GM23248 (cell line): ENCODE measurements at regions not wholly inside any gene's neighbourhood (a gene's known extent, or its start where the extent isn't known, plus 50 kb on each side); places are given as distances from the start of the nearest gene placed in this dataset.

Source experiments
- DNase-seq: peaks from one replicate; pipeline ENCODE4 v3.0.0-alpha.2; 2015
- H2AFZ ChIP-seq: fragments of 200-600 bp; sonication (generic); 2 replicates; pipeline ENCODE4 v1.6.1; 2016; ENCODE audit warnings: antibody characterized with exemption
- H3F3A ChIP-seq: fragments of 200-600 bp; sonication (generic); 2 replicates; pipeline ENCODE4 v1.6.1; 2016; ENCODE audit warnings: mild to moderate bottlenecking, antibody characterized with exemption, mixed run types; ENCODE audit not compliant: insufficient read depth
- H3K27ac ChIP-seq: fragments of 200-600 bp; sonication (generic); 2 replicates; pipeline ENCODE4 v1.5.1; 2016; ENCODE audit warnings: mild to moderate bottlenecking
- H3K27me3 ChIP-seq: fragments of 200-600 bp; sonication (generic); replicated peaks from 2 replicates; pipeline ENCODE4 v1.6.1; 2016; ENCODE audit warnings: mild to moderate bottlenecking; ENCODE audit not compliant: insufficient read depth
- H3K36me3 ChIP-seq: fragments of 200-600 bp; sonication (generic); 2 replicates; pipeline ENCODE4 v1.6.1; 2016; ENCODE audit warnings: low read depth, mild to moderate bottlenecking
- H3K4me1 ChIP-seq: fragments of 200-600 bp; sonication (generic); 2 replicates; pipeline ENCODE4 v1.6.1; 2016; ENCODE audit warnings: mild to moderate bottlenecking; ENCODE audit not compliant: insufficient read depth
- H3K4me2 ChIP-seq: fragments of 200-600 bp; sonication (generic); one replicate; pipeline ENCODE4 v1.6.1; 2016; ENCODE audit warnings: mild to moderate bottlenecking; ENCODE audit not compliant: unreplicated experiment
- H3K4me3 ChIP-seq: fragments of 200-600 bp; sonication (generic); 2 replicates; pipeline ENCODE4 v1.5.1; 2016; ENCODE audit warnings: mild to moderate bottlenecking
- H3K79me2 ChIP-seq: fragments of 200-600 bp; sonication (generic); 2 replicates; pipeline ENCODE4 v1.6.1; 2016; ENCODE audit warnings: mild to moderate bottlenecking; ENCODE audit not compliant: insufficient read depth
- H3K9ac ChIP-seq: fragments of 200-600 bp; sonication (generic); 2 replicates; pipeline ENCODE4 v1.6.1; 2016; ENCODE audit warnings: mild to moderate bottlenecking
- H3K9me2 ChIP-seq: fragments of 200-600 bp; sonication (generic); 2 replicates; pipeline ENCODE4 v1.6.1; 2016; ENCODE audit warnings: mixed run types, mild to moderate bottlenecking, moderate library complexity; ENCODE audit not compliant: insufficient read depth
- H3K9me3 ChIP-seq: fragments of 200-600 bp; sonication (generic); one replicate; pipeline ENCODE4 v1.6.1; 2017; ENCODE audit warnings: low read depth
- H4K20me1 ChIP-seq: fragments of 200-600 bp; sonication (generic); 2 replicates; pipeline ENCODE4 v1.6.0; 2016; ENCODE audit not compliant: insufficient read depth
- EZH2 ChIP-seq: fragments of 200-600 bp; sonication (generic); IDR thresholded peaks from 2 replicates; pipeline ENCODE4 v1.6.1; 2018; ENCODE audit warnings: antibody characterized with exemption, mild to moderate bottlenecking; ENCODE audit not compliant: insufficient read depth, poor library complexity, severe bottlenecking
- EZH2phosphoT487 ChIP-seq: fragments of 200-600 bp; sonication (generic); IDR thresholded peaks from 2 replicates; pipeline ENCODE4 v1.6.1; 2018; ENCODE audit warnings: antibody characterized with exemption, moderate library complexity, mild to moderate bottlenecking, low read depth; ENCODE audit not compliant: insufficient read depth
- WGBS, 2 experiments: methylation state at CpG; one replicate each; pipeline ENCODE4 v1.1.6; 2015 to 2017; ENCODE audit warnings: low lambda C conversion rate in 2 of 2, low coverage in 1 of 2; ENCODE audit errors: missing lambda C conversion rate in 2 of 2; 5-methylcytosine and 5-hydroxymethylcytosine counted together
- in situ Hi-C: fragments of 300-500 bp; cut with MboI; formaldehyde crosslinking; loops from 2 replicates; pipeline ENCODE4 v1.15.0; 2020

DNA sequence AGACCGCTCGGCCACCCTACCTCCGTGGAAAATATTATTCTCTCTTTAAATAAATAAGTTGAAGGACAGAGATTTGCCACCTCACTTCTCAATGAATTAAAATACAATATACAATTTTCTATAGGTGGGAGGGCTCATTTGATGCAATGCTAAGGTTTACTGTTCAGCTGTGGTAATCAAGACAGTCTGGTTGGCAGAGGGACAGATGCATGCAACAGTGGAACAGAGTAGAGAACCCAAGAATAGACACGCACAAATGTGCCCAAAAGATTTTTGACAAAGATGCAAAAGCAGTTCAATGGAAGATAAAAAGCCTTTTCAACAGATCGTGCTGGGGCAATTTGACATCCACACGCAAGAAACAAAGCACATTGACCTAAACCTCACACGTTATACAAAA is 145.2 kb downstream of the CEBPB start:
- TF ChIP-seq EZH2 (no peak), EZH2phosphoT487 (no peak)
- Histone ChIP-seq H3K27me3 (no peaks in the 10 kb centered on the region), H3K36me3 (no peaks in the 10 kb centered on the region), H2AFZ (peak overlapping the region; percentile 20), H3K4me1 (peaks cover 68% of the 10 kb centered on the region), H3K9me2 (no peaks in the 10 kb centered on the region), H4K20me1 (no peaks in the 10 kb centered on the region), H3K9me3 (no peaks in the 10 kb centered on the region), H3K4me2 (peak overlapping the region; percentile 81), H3F3A (peaks cover 49% of the 10 kb centered on the region), H3K9ac (peak overlapping the region; percentile 79), H3K27ac (peak overlapping the region; percentile 93), H3K4me3 (peak overlapping the region; percentile 47), H3K79me2 (no peaks in the 10 kb centered on the region)
- 33% methylated on average over 7 of the region's 7 CpGs for WGBS, 2 experiments
- DNase-seq = peak; percentile 68
- in situ Hi-C loops = no loop called here

DNA sequence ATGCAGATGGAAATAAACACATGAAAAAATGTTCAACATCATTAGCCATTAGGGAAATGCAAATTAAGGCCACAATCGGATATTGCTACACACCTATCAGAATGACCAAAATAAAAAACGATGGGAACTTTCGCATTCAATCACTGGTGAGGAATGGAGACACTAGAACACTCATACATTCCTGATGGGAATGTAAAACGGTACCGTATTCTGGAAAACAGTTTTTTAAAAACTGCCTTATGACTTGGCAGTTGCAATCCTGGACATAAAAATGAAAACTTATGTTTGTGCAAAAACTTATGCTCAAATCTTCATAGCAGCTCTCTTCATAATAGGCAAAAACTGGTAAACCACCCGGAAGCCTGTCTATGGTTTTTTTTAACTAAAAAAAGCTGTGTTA is 146.0 kb downstream of the CEBPB start:
- H3K9ac ChIP-seq = peak overlapping the region; percentile 79
- in situ Hi-C loops = no loop called here
- peak; percentile 85 for DNase-seq
- peak overlapping the region; percentile 81 for H3K4me2 ChIP-seq
- H3F3A ChIP-seq = peaks cover 49% of the 10 kb centered on the region
- H4K20me1 ChIP-seq = no peaks in the 10 kb centered on the region
- H3K9me3 ChIP-seq = no peaks in the 10 kb centered on the region
- H3K4me3 ChIP-seq = peak overlapping the region; percentile 47
- 2 to 3% methylated on average over 6 of the region's 6 CpGs for WGBS, 2 experiments
- H3K27ac ChIP-seq = peak overlapping the region; percentile 93
- no peaks in the 10 kb centered on the region for H3K36me3 ChIP-seq
- peak overlapping the region; percentile 20 for H2AFZ ChIP-seq
- peaks cover 68% of the 10 kb centered on the region for H3K4me1 ChIP-seq
- no peaks in the 10 kb centered on the region for H3K79me2 ChIP-seq
- H3K9me2 ChIP-seq = no peaks in the 10 kb centered on the region
- no peak for TF ChIP-seq EZH2phosphoT487
- no peak for TF ChIP-seq EZH2
- H3K27me3 ChIP-seq = no peaks in the 10 kb centered on the region

DNA sequence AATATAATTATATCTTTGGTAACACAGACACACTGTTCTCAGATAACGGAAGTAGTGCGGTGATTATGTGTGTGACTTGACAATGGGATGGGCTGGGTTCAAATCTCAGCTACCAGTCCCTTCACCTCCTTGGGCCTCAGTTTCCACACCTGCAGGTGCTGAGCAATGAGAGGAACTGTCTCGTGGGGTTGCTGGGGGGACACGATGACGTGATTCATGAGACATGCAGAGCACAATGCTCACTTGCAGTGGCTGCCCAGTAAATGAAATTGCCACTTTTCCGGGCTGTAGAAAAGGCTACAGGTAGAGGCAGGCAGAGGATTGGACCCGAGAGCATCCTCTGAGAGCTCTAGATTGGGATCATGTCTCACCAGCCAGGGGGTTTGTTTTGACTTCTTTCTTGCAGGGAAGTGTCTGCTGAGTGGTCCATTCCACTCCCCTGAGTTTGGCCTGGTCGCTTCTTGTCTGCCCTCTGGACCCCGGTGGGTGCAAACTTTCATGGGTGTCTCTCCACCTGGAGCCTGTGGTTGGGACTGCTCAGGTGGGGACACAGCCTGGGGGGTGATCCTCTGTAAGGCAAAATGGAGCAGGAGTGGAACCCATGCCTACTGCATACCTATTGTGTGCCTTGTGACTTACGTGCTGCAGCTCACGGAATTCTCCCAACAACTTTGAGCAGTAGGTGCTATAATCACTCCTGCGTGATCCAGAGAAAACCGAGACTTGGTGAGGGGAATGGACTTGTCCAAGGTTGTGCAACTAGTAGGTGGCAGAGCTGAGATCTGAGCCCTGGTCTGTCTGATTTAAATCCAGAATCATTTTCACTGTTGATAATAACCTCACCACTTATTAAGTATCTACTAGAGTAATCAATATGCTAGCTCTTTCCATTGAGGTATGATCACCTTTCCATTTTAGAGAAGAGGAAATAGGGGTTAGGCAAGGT is 147.2 kb downstream of the CEBPB start:
- 91 to 93% methylated on average over 13 of the region's 13 CpGs for WGBS, 2 experiments
- H3K4me1 ChIP-seq = peaks cover 68% of the 10 kb centered on the region
- DNase-seq = no peak
- no peaks in the 10 kb centered on the region for H3K9me3 ChIP-seq
- H3K9me2 ChIP-seq = no peaks in the 10 kb centered on the region
- H4K20me1 ChIP-seq = no peaks in the 10 kb centered on the region
- H3K79me2 ChIP-seq = no peaks in the 10 kb centered on the region
- H3K9ac ChIP-seq = no peak overlapping the region
- no peaks in the 10 kb centered on the region for H3K27me3 ChIP-seq
- TF ChIP-seq EZH2 (no peak), EZH2phosphoT487 (no peak)
- in situ Hi-C loops = no loop called here
- no peak overlapping the region for H3K4me2 ChIP-seq
- H3K27ac ChIP-seq = peak overlapping the region; percentile 95
- H3K36me3 ChIP-seq = no peaks in the 10 kb centered on the region
- no peak overlapping the region for H2AFZ ChIP-seq
- no peak overlapping the region for H3K4me3 ChIP-seq
- peaks cover 49% of the 10 kb centered on the region for H3F3A ChIP-seq

DNA sequence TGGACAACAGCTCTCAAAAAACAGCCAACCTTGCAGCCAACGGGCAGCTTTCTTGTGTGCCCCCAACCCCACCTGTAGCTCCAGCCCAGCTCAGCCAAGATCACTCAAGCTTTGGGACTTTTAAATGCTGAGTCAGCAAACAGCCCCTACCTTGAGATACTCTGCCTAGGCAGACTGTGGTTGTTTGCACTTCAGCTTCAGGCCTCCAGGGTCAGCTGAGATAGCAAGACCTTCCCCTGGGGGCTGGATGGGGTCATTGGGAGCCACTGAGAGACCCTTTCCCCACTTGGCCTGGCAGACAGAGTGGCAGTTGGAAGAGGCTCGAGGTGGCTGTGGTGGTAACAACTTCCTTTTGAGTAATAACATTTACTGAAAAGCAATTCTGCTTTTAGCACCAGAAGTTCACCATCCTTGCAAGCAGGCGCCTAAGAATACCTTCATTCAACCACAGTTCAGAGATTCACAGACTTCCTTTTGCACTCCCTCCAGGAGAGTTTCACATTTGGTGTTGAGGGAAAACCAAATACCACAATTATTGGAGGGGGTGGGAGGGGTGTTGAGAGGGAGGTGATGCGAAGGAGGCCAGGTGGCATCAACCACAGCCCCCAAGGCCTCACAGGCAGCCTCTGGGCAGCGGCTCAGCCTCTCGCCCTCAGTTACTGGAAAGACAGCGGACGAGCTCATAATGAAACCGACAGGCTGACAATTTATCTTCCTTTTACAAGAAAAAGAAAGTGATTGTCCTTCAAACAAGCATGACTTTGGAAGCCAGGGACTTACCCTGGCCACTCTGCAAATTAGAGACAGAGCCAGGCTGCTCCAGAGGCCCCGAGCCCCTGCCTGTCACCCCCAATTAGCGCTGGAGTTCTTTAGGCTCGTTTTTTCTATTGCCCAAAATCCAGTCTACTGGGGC is 148.1 kb downstream of the CEBPB start:
- in situ Hi-C loops = no loop called here

More for the DNA sequence above, 148.1 kb downstream of the CEBPB start:
- peak overlapping the region; percentile 95 for H3K27ac ChIP-seq
- peak overlapping the region; percentile 61 for H2AFZ ChIP-seq
- no peaks in the 10 kb centered on the region for H3K36me3 ChIP-seq
- peaks cover 49% of the 10 kb centered on the region for H3F3A ChIP-seq
- H3K4me2 ChIP-seq = peak overlapping the region; percentile 78
- TF ChIP-seq EZH2phosphoT487 = no peak
- TF ChIP-seq EZH2 = no peak
- H3K9ac ChIP-seq = peak overlapping the region; percentile 78
- H3K4me1 ChIP-seq = peaks cover 60% of the 10 kb centered on the region
- DNase-seq = peak; percentile 60
- WGBS, 2 experiments = 11 to 17% methylated on average over 12 of the region's 12 CpGs
- no peaks in the 10 kb centered on the region for H3K9me3 ChIP-seq
- H4K20me1 ChIP-seq = no peaks in the 10 kb centered on the region
- no peaks in the 10 kb centered on the region for H3K9me2 ChIP-seq
- H3K27me3 ChIP-seq = no peaks in the 10 kb centered on the region
- H3K79me2 ChIP-seq = no peaks in the 10 kb centered on the region
- H3K4me3 ChIP-seq = peak overlapping the region; percentile 60
